H1 (cell line): ENCODE measurements at regions not wholly inside any gene's neighbourhood (a gene's known extent, or its start where the extent isn't known, plus 50 kb on each side); places are given as distances from the start of the nearest gene placed in this dataset.

ENCODE experiments used
- EZH2 ChIP-seq: fragments of 200-600 bp; sonication (generic); IDR thresholded peaks from 2 replicates; pipeline ENCODE4 v1.7.1; 2012; ENCODE audit warnings: low read depth, mild to moderate bottlenecking, moderate library complexity, low read length, inconsistent platforms; ENCODE audit not compliant: severe bottlenecking
- POLR2A ChIP-seq, 2 experiments: IDR thresholded peaks; 1 replicate in 1 of 2; 2 replicates in 1 of 2; pipeline ENCODE4 v1.6.1; 2011; ENCODE audit warnings: low read depth in 2 of 2, low read length in 2 of 2, mild to moderate bottlenecking in 2 of 2; ENCODE audit errors: control extremely low read depth in 1 of 2
- POLR2AphosphoS5 ChIP-seq: IDR thresholded peaks from 2 replicates; pipeline ENCODE4 v1.6.1; 2011; ENCODE audit warnings: low read depth, low read length
- RAD21 ChIP-seq, 2 experiments: IDR thresholded peaks in 1 of 2; conservative IDR thresholded peaks in 1 of 2; 2 replicates each; pipeline ENCODE4 v1.6.1; 2011; ENCODE audit warnings: low read depth in 2 of 2, low read length in 2 of 2, improper control_type of control experiment in 1 of 2, inconsistent platforms in 1 of 2, mild to moderate bottlenecking in 1 of 2, moderate library complexity in 1 of 2
- RFX5 ChIP-seq: IDR thresholded peaks from 2 replicates; pipeline ENCODE4 v1.6.1; 2011; ENCODE audit warnings: low read depth, low read length, improper control_type of control experiment, borderline replicate concordance
- SIN3A ChIP-seq, 2 experiments: IDR thresholded peaks in 1 of 2; conservative IDR thresholded peaks in 1 of 2; 2 replicates each; pipeline ENCODE4 v1.6.1; 2011 to 2012; ENCODE audit warnings: low read length in 2 of 2, improper control_type of control experiment in 1 of 2, low read depth in 1 of 2, mild to moderate bottlenecking in 1 of 2
- TAF7 ChIP-seq: optimal IDR thresholded peaks from 2 replicates; pipeline ENCODE3; 2011; ENCODE audit warnings: low read depth, mild to moderate bottlenecking, inconsistent platforms, low read length, moderate library complexity, borderline replicate concordance
- YY1 ChIP-seq: IDR thresholded peaks from 2 replicates; pipeline ENCODE4 v1.6.1; 2011; ENCODE audit warnings: low read depth, mild to moderate bottlenecking, low read length
- TF ChIP-seq, protein P1 (sequence below), 3 experiments: IDR thresholded peaks; 1 replicate in 2 of 3; 2 replicates in 1 of 3; pipeline versions ENCODE4 v1.5.1 to v1.6.1; 2011; ENCODE audit warnings: low read length in 3 of 3, mild to moderate bottlenecking in 3 of 3, inconsistent platforms in 2 of 3, low read depth in 1 of 3, moderate library complexity in 1 of 3; ENCODE audit not compliant: insufficient read depth in 1 of 3; ENCODE audit errors: control extremely low read depth in 1 of 3
- TF ChIP-seq, protein P2 (sequence below): IDR thresholded peaks from 2 replicates; pipeline ENCODE4 v1.6.1; 2011; ENCODE audit warnings: low read depth, mild to moderate bottlenecking, low read length; ENCODE audit not compliant: insufficient read depth

DNA sequence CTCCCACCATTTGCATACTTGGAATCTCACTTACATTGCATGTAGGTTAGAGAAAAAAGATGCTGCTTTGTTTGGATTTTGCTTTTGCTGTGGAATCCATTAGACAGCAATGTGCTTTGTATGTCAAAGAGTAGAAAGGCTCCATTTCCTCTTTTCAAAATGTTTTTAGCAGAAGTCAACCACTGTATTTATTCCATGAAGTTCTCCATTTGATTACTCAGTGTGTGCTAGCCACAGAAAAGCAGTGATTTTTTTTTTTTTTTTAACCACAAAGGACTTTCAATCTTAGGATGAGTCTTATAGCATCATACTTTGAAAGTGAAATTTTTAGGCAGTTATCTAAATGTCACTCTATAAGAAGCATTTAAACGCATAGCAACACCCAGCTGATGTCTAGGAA, 285.0 kb upstream of the ADAMTS9 start:
- TF ChIP-seq POLR2AphosphoS5 (no peak), EZH2 (no peak), SIN3A (conservative IDR thresholded peaks at IDR 0.05 in 1 of 2, IDR thresholded peaks at IDR 0.05 in 1 of 2; ENCODE audit: low read depth in 1 of 2, low read length in 2 of 2) (no peak), TAF7 (no peak), RAD21 (IDR thresholded peaks at IDR 0.05 in 1 of 2, conservative IDR thresholded peaks at IDR 0.05 in 1 of 2; ENCODE audit: low read depth in 2 of 2, low read length in 2 of 2) (no peak), YY1 (no peak), POLR2A (IDR thresholded peaks at IDR 0.05; ENCODE audit: control extremely low read depth in 1 of 2, low read depth in 2 of 2, low read length in 2 of 2) (no peak), RFX5 (no peak)
- TF ChIP-seq, protein P1, sequence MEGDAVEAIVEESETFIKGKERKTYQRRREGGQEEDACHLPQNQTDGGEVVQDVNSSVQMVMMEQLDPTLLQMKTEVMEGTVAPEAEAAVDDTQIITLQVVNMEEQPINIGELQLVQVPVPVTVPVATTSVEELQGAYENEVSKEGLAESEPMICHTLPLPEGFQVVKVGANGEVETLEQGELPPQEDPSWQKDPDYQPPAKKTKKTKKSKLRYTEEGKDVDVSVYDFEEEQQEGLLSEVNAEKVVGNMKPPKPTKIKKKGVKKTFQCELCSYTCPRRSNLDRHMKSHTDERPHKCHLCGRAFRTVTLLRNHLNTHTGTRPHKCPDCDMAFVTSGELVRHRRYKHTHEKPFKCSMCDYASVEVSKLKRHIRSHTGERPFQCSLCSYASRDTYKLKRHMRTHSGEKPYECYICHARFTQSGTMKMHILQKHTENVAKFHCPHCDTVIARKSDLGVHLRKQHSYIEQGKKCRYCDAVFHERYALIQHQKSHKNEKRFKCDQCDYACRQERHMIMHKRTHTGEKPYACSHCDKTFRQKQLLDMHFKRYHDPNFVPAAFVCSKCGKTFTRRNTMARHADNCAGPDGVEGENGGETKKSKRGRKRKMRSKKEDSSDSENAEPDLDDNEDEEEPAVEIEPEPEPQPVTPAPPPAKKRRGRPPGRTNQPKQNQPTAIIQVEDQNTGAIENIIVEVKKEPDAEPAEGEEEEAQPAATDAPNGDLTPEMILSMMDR (IDR thresholded peaks at IDR 0.05; ENCODE audit: control extremely low read depth in 1 of 3, insufficient read depth in 1 of 3, low read depth in 1 of 3, low read length in 3 of 3) = no peak
- TF ChIP-seq, protein P2, sequence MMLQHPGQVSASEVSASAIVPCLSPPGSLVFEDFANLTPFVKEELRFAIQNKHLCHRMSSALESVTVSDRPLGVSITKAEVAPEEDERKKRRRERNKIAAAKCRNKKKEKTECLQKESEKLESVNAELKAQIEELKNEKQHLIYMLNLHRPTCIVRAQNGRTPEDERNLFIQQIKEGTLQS = no peak
